ENCODE measurements at regions not wholly inside any gene's neighbourhood (a gene's known extent, or its start where the extent isn't known, plus 50 kb on each side); places are given as distances from the start of the nearest gene placed in this dataset.

DNA sequence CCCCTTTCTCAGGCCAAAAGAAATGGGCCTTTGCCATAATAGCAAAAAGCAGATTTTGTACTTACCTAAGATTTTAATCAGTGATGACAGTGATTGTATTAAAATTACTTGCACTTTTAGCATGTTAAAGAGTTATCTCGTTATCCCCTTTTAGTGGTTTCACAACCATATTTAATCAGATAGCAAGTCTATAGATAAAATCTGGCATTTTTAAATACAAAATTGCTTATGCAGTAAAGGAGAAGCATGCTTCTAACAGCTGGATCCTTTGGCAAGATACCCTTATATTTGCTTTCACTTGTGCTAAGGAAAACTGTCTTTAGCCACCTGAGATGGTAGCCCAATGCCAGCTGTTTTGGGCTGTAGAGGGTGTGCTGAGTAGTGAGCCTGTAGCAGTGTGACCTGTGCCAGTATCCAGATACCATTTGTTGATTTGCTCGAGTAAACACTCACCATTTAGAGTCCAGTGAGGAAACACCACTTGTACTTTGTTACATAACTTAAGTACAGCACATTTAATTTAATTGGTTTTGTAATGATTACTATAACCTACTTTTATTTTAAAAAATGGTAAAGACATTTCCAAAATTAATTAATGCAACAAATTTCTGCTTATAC is 314.4 kb upstream of the ZP4 start:
- Histone ChIP-seq H3K4me2 (ENCODE audit: low read depth, low read length, poor library complexity, severe bottlenecking) (no peak overlapping the region), H3K9me3 (ENCODE audit: insufficient read depth, low read depth, low read length) (no peaks in the 10 kb centered on the region; the same call in 1 of the 2 replicates), H3K9ac (ENCODE audit: low read depth, low read length, poor library complexity, severe bottlenecking) (no peak overlapping the region), H2AFZ (ENCODE audit: low read length) (no peak overlapping the region), H3K4me1 (ENCODE audit: insufficient read depth, low read length, poor library complexity, severe bottlenecking) (no peaks in the 10 kb centered on the region), H4K20me1 (ENCODE audit: insufficient read depth, low read length, poor library complexity, severe bottlenecking) (no peaks in the 10 kb centered on the region), H3K36me3 (ENCODE audit: insufficient read depth, low read length) (no peaks in the 10 kb centered on the region), H3K79me2 (ENCODE audit: insufficient read depth, low read length) (no peaks in the 10 kb centered on the region), H3K9me2 (replicated peaks; ENCODE audit: low read depth, low read length) (no peaks in the 10 kb centered on the region), H3F3A (ENCODE audit: low read depth) (no peaks in the 10 kb centered on the region), H3K4me3 (ENCODE audit: low read length, poor library complexity, severe bottlenecking) (no peak overlapping the region), H3K27me3 (ENCODE audit: insufficient read depth, low read length, poor library complexity, severe bottlenecking) (no peaks in the 10 kb centered on the region)
- no peak for TF ChIP-seq EZH2phosphoT487 (IDR thresholded peaks at IDR 0.05; ENCODE audit: borderline replicate concordance)
- TF ChIP-seq, protein P1, sequence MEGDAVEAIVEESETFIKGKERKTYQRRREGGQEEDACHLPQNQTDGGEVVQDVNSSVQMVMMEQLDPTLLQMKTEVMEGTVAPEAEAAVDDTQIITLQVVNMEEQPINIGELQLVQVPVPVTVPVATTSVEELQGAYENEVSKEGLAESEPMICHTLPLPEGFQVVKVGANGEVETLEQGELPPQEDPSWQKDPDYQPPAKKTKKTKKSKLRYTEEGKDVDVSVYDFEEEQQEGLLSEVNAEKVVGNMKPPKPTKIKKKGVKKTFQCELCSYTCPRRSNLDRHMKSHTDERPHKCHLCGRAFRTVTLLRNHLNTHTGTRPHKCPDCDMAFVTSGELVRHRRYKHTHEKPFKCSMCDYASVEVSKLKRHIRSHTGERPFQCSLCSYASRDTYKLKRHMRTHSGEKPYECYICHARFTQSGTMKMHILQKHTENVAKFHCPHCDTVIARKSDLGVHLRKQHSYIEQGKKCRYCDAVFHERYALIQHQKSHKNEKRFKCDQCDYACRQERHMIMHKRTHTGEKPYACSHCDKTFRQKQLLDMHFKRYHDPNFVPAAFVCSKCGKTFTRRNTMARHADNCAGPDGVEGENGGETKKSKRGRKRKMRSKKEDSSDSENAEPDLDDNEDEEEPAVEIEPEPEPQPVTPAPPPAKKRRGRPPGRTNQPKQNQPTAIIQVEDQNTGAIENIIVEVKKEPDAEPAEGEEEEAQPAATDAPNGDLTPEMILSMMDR (conservative IDR thresholded peaks at IDR 0.05; ENCODE audit: low read length): no peak

DNA sequence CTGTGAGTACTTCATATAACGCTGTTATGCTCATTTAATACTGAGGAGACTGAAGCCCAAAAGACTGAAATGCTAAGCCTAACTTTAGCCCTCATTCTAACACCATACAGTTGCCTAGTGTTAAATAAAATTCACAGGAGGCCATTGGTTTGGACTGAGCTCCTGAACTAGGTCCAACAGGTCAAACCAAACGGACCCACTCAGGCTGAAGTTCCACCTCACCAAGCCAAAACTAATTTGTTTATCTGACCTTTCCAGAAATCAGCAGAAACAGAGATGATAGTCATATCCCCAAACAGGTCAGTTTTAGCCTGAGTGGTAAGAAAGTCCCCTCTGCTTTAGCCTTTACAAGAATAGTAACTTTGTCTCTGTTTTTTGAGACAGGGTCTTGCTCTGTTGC is 311.3 kb upstream of the ZP4 start:
- H3K4me1 ChIP-seq (ENCODE audit: insufficient read depth, low read length, poor library complexity, severe bottlenecking): no peaks in the 10 kb centered on the region
- H3F3A ChIP-seq (ENCODE audit: low read depth): no peaks in the 10 kb centered on the region
- H3K4me3 ChIP-seq (ENCODE audit: low read length, poor library complexity, severe bottlenecking): no peak overlapping the region
- H3K9ac ChIP-seq (ENCODE audit: low read depth, low read length, poor library complexity, severe bottlenecking): no peak overlapping the region
- TF ChIP-seq, protein P1 (conservative IDR thresholded peaks at IDR 0.05; ENCODE audit: low read length): no peak
- TF ChIP-seq EZH2phosphoT487 (IDR thresholded peaks at IDR 0.05; ENCODE audit: borderline replicate concordance): no peak
- no peaks in the 10 kb centered on the region for H3K9me2 ChIP-seq (replicated peaks; ENCODE audit: low read depth, low read length)
- H3K79me2 ChIP-seq (ENCODE audit: insufficient read depth, low read length): no peaks in the 10 kb centered on the region
- H3K9me3 ChIP-seq (ENCODE audit: insufficient read depth, low read depth, low read length): no peaks in the 10 kb centered on the region
- H2AFZ ChIP-seq (ENCODE audit: low read length): no peak overlapping the region
- H4K20me1 ChIP-seq (ENCODE audit: insufficient read depth, low read length, poor library complexity, severe bottlenecking): no peaks in the 10 kb centered on the region
- H3K27me3 ChIP-seq (ENCODE audit: insufficient read depth, low read length, poor library complexity, severe bottlenecking): no peaks in the 10 kb centered on the region
- H3K36me3 ChIP-seq (ENCODE audit: insufficient read depth, low read length): no peaks in the 10 kb centered on the region
- H3K4me2 ChIP-seq (ENCODE audit: low read depth, low read length, poor library complexity, severe bottlenecking): no peak overlapping the region

DNA sequence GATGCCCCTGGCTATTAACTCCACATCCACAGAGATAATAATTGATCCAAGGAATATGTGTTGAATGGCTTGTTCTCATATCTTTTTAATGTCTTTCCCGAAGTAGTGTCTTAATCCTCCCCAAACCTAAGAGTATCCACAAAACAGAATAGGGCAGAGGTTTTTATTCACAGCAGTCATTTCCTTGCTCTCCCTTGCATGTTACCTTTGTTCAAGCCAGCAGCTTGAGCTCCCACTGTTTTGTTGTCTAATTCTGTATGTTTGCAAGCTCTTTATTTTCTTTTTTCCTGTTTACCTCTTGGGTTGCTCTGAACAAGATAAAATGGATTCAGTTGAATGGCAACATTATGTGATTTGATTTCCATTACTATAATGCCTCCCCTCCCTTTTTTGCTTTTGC is 308.6 kb upstream of the ZP4 start:
- TF ChIP-seq, protein P1 (conservative IDR thresholded peaks at IDR 0.05; ENCODE audit: low read length): no peak
- no peak for TF ChIP-seq EZH2phosphoT487 (IDR thresholded peaks at IDR 0.05; ENCODE audit: borderline replicate concordance)
- Histone ChIP-seq H3K9ac (ENCODE audit: low read depth, low read length, poor library complexity, severe bottlenecking) (no peak overlapping the region), H2AFZ (ENCODE audit: low read length) (no peak overlapping the region), H3K9me2 (replicated peaks; ENCODE audit: low read depth, low read length) (no peaks in the 10 kb centered on the region), H3K79me2 (ENCODE audit: insufficient read depth, low read length) (no peaks in the 10 kb centered on the region), H3K9me3 (ENCODE audit: insufficient read depth, low read depth, low read length) (no peaks in the 10 kb centered on the region), H3K27me3 (ENCODE audit: insufficient read depth, low read length, poor library complexity, severe bottlenecking) (no peaks in the 10 kb centered on the region), H4K20me1 (ENCODE audit: insufficient read depth, low read length, poor library complexity, severe bottlenecking) (no peaks in the 10 kb centered on the region), H3K4me3 (ENCODE audit: low read length, poor library complexity, severe bottlenecking) (no peak overlapping the region), H3K4me2 (ENCODE audit: low read depth, low read length, poor library complexity, severe bottlenecking) (no peak overlapping the region), H3K4me1 (ENCODE audit: insufficient read depth, low read length, poor library complexity, severe bottlenecking) (no peaks in the 10 kb centered on the region), H3K36me3 (ENCODE audit: insufficient read depth, low read length) (no peaks in the 10 kb centered on the region), H3F3A (ENCODE audit: low read depth) (no peaks in the 10 kb centered on the region)
